K562 (cell line): ENCODE measurements at regions not wholly inside any gene's neighbourhood (a gene's known extent, or its start where the extent isn't known, plus 50 kb on each side); places are given as distances from the start of the nearest gene placed in this dataset.

Experiments
- ATAC-seq: fragments of 200-7000 bp; cut with Tn5 transposase; 3 replicates; pipeline ENCODE4 v1.9.1; 2020; ENCODE audit warnings: moderate library complexity
- BruUV-seq: library from RNA; stranded (reverse); fragments of 400-500 nt; replicated peaks from 2 replicates; lab custom pipeline; 2021; lab: Mats Ljungman, UMichigan
- CTCF ChIA-PET: fragments of 300-600 bp; formaldehyde crosslinking; extraction: SDS; loops from one replicate; lab custom pipeline; 2021; ENCODE audit warnings: low intra/inter-chr PET ratio; lab: Yijun Ruan, JAX
- POLR2A ChIA-PET: fragments of 300-600, 350-650 bp; sonication (Branson Sonifier 250); formaldehyde crosslinking; extraction: SDS; loops from one replicate; lab custom pipeline; 2021; ENCODE audit warnings: antibody characterized with exemption, inconsistent platforms; lab: Yijun Ruan, JAX
- DNase-seq, 4 experiments: peaks; one replicate each; pipeline versions ENCODE4 v3.0.0 to v3.0.0-alpha.2; 2011 to 2018; ENCODE audit warnings: low spot score in 3 of 4, mixed read lengths in 3 of 4; ENCODE audit errors: extremely low read depth in 1 of 4
- FAIRE-seq: peaks from 2 replicates; lab custom pipeline; 2011; peaks lifted over from hg19 to GRCh38; lab: Jason Lieb, UNC
- H2AFZ ChIP-seq: 2 replicates; pipeline ENCODE4 v1.6.0; 2011; ENCODE audit warnings: low read depth, low read length, control low read depth, inconsistent platforms
- H3K27ac ChIP-seq: fragments of 200-600 bp; 3 replicates; pipeline ENCODE4 v1.8.0; 2011; ENCODE audit warnings: low read depth, mild to moderate bottlenecking, control low read depth, inconsistent platforms, low read length, moderate library complexity, mixed read lengths; ENCODE audit errors: extremely low read depth
- H3K27me3 ChIP-seq, 2 experiments: fragments of 300-600 bp in 1 of 2; 2 replicates in 1 of 2; 3 replicates in 1 of 2; pipeline versions ENCODE4 v1.6.0 to v1.8.0; 2011; ENCODE audit warnings: inconsistent platforms in 2 of 2, low read length in 2 of 2, mild to moderate bottlenecking in 1 of 2, mixed read lengths in 1 of 2, moderate library complexity in 1 of 2; ENCODE audit not compliant: control insufficient read depth in 2 of 2, insufficient read depth in 2 of 2
- H3K36me3 ChIP-seq: fragments of 300-600 bp; 3 replicates; pipeline ENCODE4 v1.8.0; 2011; ENCODE audit warnings: mild to moderate bottlenecking, low read length, inconsistent platforms; ENCODE audit not compliant: control insufficient read depth, insufficient read depth
- H3K4me1 ChIP-seq, 2 experiments: fragments of 200-600 bp in 1 of 2; replicated peaks in 1 of 2; 2 replicates in 1 of 2; 3 replicates in 1 of 2; pipeline versions ENCODE4 v1.5.1 to v1.8.0; 2011; ENCODE audit warnings: inconsistent platforms in 2 of 2, low read length in 2 of 2, mild to moderate bottlenecking in 1 of 2, mixed read lengths in 1 of 2, moderate library complexity in 1 of 2; ENCODE audit not compliant: control insufficient read depth in 2 of 2, insufficient read depth in 2 of 2
- H3K4me2 ChIP-seq: 2 replicates; pipeline ENCODE4 v1.6.1; 2011; ENCODE audit warnings: low read length, control low read depth, inconsistent platforms, mixed read lengths; ENCODE audit not compliant: insufficient read depth
- H3K4me3 ChIP-seq: fragments of 200-600 bp; sonication (generic), shearing (Covaris generic); 2 replicates; pipeline ENCODE4 v1.5.1; 2016; ENCODE audit warnings: control low read depth, inconsistent platforms
- H3K79me2 ChIP-seq: fragments of 200-600 bp; 3 replicates; pipeline ENCODE4 v1.8.0; 2011; ENCODE audit warnings: low read length, inconsistent platforms; ENCODE audit not compliant: control insufficient read depth, insufficient read depth
- H3K9ac ChIP-seq, 2 experiments: 2 replicates each; pipeline versions ENCODE4 v1.6.0 to v1.6.1; 2011; ENCODE audit warnings: low read depth in 2 of 2, low read length in 2 of 2, control low read depth in 1 of 2, inconsistent platforms in 1 of 2, mild to moderate bottlenecking in 1 of 2, mixed read lengths in 1 of 2; ENCODE audit not compliant: insufficient read depth in 1 of 2
- H3K9me1 ChIP-seq: one replicate; pipeline ENCODE4 v1.6.0; 2011; ENCODE audit warnings: inconsistent platforms, mild to moderate bottlenecking, low read length, moderate library complexity; ENCODE audit not compliant: control insufficient read depth, insufficient read depth
- H3K9me3 ChIP-seq: replicated peaks from 2 replicates; pipeline ENCODE4 v1.5.1; 2011; ENCODE audit warnings: low read depth, low read length, inconsistent platforms; ENCODE audit not compliant: control insufficient read depth, insufficient read depth
- H4K20me1 ChIP-seq: replicated peaks from 2 replicates; pipeline ENCODE4 v1.6.1; 2011; ENCODE audit warnings: low read length, inconsistent platforms, mixed read lengths; ENCODE audit not compliant: control insufficient read depth, insufficient read depth
- BRCA1 ChIP-seq, 2 experiments: fragments of 450-650 bp in 1 of 2; sonication (generic) in 1 of 2; formaldehyde crosslinking in 1 of 2; IDR thresholded peaks; 2 replicates each; pipeline versions ENCODE4 v1.5.0 to v1.6.1; 2017 to 2020; ENCODE audit warnings: mild to moderate bottlenecking in 1 of 2, missing genetic modification reagents in 1 of 2
- C11orf30 ChIP-seq: fragments of 450-650 bp; IDR thresholded peaks from 2 replicates; pipeline ENCODE4 v1.6.1; 2016; ENCODE audit warnings: low read depth, mild to moderate bottlenecking
- CBFA2T3 ChIP-seq: fragments of 450-650 bp; IDR thresholded peaks from 2 replicates; pipeline ENCODE4 v1.6.1; 2017
- CHD4 ChIP-seq: fragments of 200-600 bp; sonication (generic); IDR thresholded peaks from 3 replicates; pipeline ENCODE4 v1.6.1; 2012; ENCODE audit warnings: low read depth, mild to moderate bottlenecking, mixed read lengths, low read length, inconsistent platforms; ENCODE audit not compliant: insufficient read depth, insufficient replicate concordance, poor library complexity, severe bottlenecking
- KDM1A ChIP-seq, 2 experiments: fragments of 450-650 bp; IDR thresholded peaks; 2 replicates each; pipeline ENCODE4 v1.6.1; 2016; ENCODE audit warnings: mild to moderate bottlenecking in 2 of 2
- NR2C1 ChIP-seq, 2 experiments: fragments of 450-650 bp; IDR thresholded peaks; 2 replicates each; pipeline ENCODE4 v1.6.1; 2017; ENCODE audit warnings: mild to moderate bottlenecking in 2 of 2, antibody characterized with exemption in 1 of 2, inconsistent platforms in 1 of 2, missing compliant biosample characterization in 1 of 2, missing genetic modification characterization in 1 of 2
- NRF1 ChIP-seq, 2 experiments: fragments of 450-650 bp; IDR thresholded peaks in 1 of 2; conservative IDR thresholded peaks in 1 of 2; 2 replicates each; pipeline ENCODE4 v1.6.1; 2014; ENCODE audit warnings: mild to moderate bottlenecking in 2 of 2
- STAG1 ChIP-seq: sonication (generic); formaldehyde crosslinking; IDR thresholded peaks from 2 replicates; pipeline ENCODE4 v1.5.0; 2020; ENCODE audit warnings: missing genetic modification reagents, borderline replicate concordance
- TCFL5 ChIP-seq: fragments of 250-450 bp; sonication (Bioruptor Pico); conservative IDR thresholded peaks from 2 replicates; pipeline ENCODE4 v1.6.1; 2021; ENCODE audit warnings: mild to moderate bottlenecking, moderate library complexity, matching md5 sums
- ZFP1 ChIP-seq: fragments of 450-650 bp; formaldehyde crosslinking; IDR thresholded peaks from 2 replicates; pipeline ENCODE4 v1.4.0; 2020; ENCODE audit warnings: mild to moderate bottlenecking, mixed read lengths
- WGBS: fragments of 100-300 bp; shearing (Covaris generic); methylation state at CpG from one replicate; pipeline ENCODE4 v1.1.6; 2016; ENCODE audit warnings: low coverage, mixed read lengths; ENCODE audit not compliant: insufficient coverage; ENCODE audit errors: missing lambda C conversion rate; 5-methylcytosine and 5-hydroxymethylcytosine counted together
- in situ Hi-C: fragments of 300-500 bp; cut with MboI; formaldehyde crosslinking; loops from 4 replicates; pipeline ENCODE4 v1.15.0; 2018; ENCODE audit warnings: inconsistent platforms, mixed read lengths
- intact Hi-C: fragments of 100-400 bp; cut with micrococcal nuclease; formaldehyde crosslinking; loops from 2 replicates; pipeline ENCODE4 v1.14.2; 2022
- TF ChIP-seq, protein P1 (sequence below): IDR thresholded peaks from 2 replicates; pipeline ENCODE4 v1.6.1; 2016; ENCODE audit warnings: missing genetic modification characterization, missing compliant biosample characterization
- TF ChIP-seq, protein P2 (sequence below): fragments of 450-650 bp; IDR thresholded peaks from one replicate; pipeline ENCODE4 v1.6.1; 2018; ENCODE audit warnings: mild to moderate bottlenecking, moderate library complexity; ENCODE audit not compliant: partially characterized antibody

DNA sequence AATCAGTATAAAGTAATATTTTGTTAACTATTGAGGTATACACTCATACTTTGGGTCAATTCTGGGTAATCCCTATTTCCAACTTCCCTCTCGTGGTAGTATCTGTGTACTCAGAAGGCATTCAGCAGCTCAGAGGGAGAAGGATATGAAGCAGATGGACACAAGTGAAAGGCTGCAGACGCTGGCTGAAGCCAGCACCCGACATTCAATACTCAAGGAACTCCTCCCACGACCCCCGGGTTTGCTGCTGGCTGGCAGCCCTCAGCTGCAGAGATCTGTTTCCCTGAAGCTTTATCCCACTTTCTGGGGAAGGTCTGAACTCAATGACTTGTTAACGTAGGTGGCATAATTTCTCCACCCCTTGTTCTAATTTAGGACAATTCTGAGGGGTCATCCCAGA, 847.3 kb upstream of the SOX11 start:
- ChIA-PET CTCF (no interaction called here), POLR2A (no interaction called here)
- Histone ChIP-seq H2AFZ (no peak overlapping the region), H3K9me1 (no peaks in the 10 kb centered on the region), H3K27me3 (no peaks in the 10 kb centered on the region), H3K4me1 (no peaks in the 10 kb centered on the region), H3K36me3 (no peaks in the 10 kb centered on the region), H3K4me2 (no peak overlapping the region), H3K9me3 (no peaks in the 10 kb centered on the region), H3K4me3 (no peak overlapping the region), H3K9ac (no peak overlapping the region), H3K79me2 (no peaks in the 10 kb centered on the region), H3K27ac (no peak overlapping the region), H4K20me1 (no peaks in the 10 kb centered on the region)
- FAIRE-seq: no peak
- 0% methylated on average over 6 of the region's 6 CpGs for WGBS
- TF ChIP-seq C11orf30 (no peak), NRF1 (conservative IDR thresholded peaks at IDR 0.05 in 1 of 2, IDR thresholded peaks at IDR 0.05 in 1 of 2) (no peak), ZFP1 (CRISPR knock-in tag) (no peak), BRCA1 (IDR thresholded peaks at IDR 0.05) (no peak), BRCA1 (CRISPR knock-in tag; IDR thresholded peaks at IDR 0.05) (no peak)
- TF ChIP-seq, protein P1, sequence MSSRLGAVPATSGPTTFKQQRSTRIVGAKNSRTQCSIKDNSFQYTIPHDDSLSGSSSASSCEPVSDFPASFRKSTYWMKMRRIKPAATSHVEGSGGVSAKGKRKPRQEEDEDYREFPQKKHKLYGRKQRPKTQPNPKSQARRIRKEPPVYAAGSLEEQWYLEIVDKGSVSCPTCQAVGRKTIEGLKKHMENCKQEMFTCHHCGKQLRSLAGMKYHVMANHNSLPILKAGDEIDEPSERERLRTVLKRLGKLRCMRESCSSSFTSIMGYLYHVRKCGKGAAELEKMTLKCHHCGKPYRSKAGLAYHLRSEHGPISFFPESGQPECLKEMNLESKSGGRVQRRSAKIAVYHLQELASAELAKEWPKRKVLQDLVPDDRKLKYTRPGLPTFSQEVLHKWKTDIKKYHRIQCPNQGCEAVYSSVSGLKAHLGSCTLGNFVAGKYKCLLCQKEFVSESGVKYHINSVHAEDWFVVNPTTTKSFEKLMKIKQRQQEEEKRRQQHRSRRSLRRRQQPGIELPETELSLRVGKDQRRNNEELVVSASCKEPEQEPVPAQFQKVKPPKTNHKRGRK (tag): no peak
- in situ Hi-C loops: no loop called here
- no peak for ATAC-seq
- intact Hi-C loops: no loop called here
- BruUV-seq: no TSS peak
- no peak for DNase-seq

DNA sequence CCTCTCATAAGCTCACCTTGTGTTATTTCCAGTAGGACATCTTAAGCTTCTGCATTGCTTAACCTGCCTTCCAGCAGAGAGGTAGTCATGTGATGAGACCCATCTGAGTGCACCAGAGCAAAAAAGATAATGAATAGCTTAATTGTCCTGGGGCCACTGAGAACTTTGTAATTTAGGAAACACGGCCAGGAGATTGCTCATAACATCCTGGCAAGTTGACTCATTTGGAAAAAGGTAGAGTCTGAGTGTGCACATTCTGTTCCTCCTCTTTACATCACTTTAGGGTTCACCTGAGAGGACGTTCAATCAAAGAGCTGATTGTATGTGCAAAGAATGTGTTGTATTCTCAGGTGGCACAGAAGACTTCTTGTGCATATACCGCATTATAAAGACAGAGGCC, 830.2 kb upstream of the SOX11 start:
- Histone ChIP-seq H3K9me1 (no peaks in the 10 kb centered on the region), H3K27ac (no peak overlapping the region), H3K36me3 (no peaks in the 10 kb centered on the region), H3K4me3 (no peak overlapping the region), H4K20me1 (no peaks in the 10 kb centered on the region), H3K27me3 (no peaks in the 10 kb centered on the region), H2AFZ (no peak overlapping the region), H3K4me2 (no peak overlapping the region), H3K4me1 (no peaks in the 10 kb centered on the region), H3K9ac (no peak overlapping the region), H3K9me3 (peaks cover 2% of the 10 kb centered on the region; the same call in 1 of the 2 replicates), H3K79me2 (no peaks in the 10 kb centered on the region)
- WGBS: 0% methylated on average over 3 of the region's 3 CpGs
- no peak for DNase-seq
- CTCF ChIA-PET: no interaction called here
- FAIRE-seq: no peak
- in situ Hi-C loops (no loop called here), intact Hi-C loops (no loop called here)
- POLR2A ChIA-PET: no interaction called here
- BruUV-seq: no TSS peak
- TF ChIP-seq, protein P2, sequence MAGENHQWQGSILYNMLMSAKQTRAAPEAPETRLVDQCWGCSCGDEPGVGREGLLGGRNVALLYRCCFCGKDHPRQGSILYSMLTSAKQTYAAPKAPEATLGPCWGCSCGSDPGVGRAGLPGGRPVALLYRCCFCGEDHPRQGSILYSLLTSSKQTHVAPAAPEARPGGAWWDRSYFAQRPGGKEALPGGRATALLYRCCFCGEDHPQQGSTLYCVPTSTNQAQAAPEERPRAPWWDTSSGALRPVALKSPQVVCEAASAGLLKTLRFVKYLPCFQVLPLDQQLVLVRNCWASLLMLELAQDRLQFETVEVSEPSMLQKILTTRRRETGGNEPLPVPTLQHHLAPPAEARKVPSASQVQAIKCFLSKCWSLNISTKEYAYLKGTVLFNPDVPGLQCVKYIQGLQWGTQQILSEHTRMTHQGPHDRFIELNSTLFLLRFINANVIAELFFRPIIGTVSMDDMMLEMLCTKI: no peak
- TF ChIP-seq KDM1A (IDR thresholded peaks at IDR 0.05): no peak
- TF ChIP-seq CHD4: no peak
- TF ChIP-seq CBFA2T3: no peak
- TF ChIP-seq NR2C1 (IDR thresholded peaks at IDR 0.05): no peak
- TF ChIP-seq NR2C1 (tag; IDR thresholded peaks at IDR 0.05): no peak
- TF ChIP-seq TCFL5 (CRISPR knock-in tag): no peak
- no peak for TF ChIP-seq STAG1
- no peak for ATAC-seq
